B cell (primary cell): ENCODE measurements at regions not wholly inside any gene's neighbourhood (a gene's known extent, or its start where the extent isn't known, plus 50 kb on each side); places are given as distances from the start of the nearest gene placed in this dataset.

Experiments used
- EZH2 ChIP-seq: IDR thresholded peaks from 2 replicates; pipeline ENCODE4 v1.6.1; 2012; ENCODE audit warnings: borderline replicate concordance, low read depth, mild to moderate bottlenecking, moderate library complexity, low read length; ENCODE audit not compliant: insufficient read depth, poor library complexity, severe bottlenecking
- TF ChIP-seq, protein P1 (sequence below): fragments of 200-600 bp; IDR thresholded peaks from one replicate; pipeline ENCODE4 v1.8.0; 2022; ENCODE audit warnings: antibody characterized with exemption, mild to moderate bottlenecking

DNA sequence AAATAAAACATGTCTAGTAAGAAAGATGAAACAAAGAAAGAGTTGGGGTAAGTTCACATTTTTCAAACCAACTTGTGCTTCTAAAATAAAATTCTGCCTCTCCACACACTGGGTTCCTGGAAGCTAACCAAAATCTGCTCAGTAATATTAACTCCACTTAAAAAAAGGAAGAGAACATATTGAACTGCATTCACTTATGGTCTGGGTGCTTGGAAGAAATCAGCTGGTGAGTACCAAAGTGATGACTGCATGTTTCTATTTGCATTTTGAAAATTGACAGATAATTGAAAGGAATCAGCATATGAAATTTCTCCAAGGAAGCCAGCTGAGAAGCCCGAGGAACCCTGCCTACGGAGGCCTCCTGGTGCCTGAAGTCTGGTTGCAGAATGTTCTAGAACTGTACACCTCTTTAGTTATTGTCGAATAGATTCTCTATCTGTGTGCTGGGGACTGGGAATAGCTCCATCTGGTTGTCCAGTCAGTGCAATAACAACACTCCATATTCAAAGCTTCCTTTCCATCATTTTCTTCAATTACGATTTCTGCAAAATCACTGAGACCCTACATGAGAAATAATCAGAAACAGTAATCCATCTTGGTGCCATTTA is 836.1 kb downstream of the VRK1 start:
- TF ChIP-seq, protein P1, sequence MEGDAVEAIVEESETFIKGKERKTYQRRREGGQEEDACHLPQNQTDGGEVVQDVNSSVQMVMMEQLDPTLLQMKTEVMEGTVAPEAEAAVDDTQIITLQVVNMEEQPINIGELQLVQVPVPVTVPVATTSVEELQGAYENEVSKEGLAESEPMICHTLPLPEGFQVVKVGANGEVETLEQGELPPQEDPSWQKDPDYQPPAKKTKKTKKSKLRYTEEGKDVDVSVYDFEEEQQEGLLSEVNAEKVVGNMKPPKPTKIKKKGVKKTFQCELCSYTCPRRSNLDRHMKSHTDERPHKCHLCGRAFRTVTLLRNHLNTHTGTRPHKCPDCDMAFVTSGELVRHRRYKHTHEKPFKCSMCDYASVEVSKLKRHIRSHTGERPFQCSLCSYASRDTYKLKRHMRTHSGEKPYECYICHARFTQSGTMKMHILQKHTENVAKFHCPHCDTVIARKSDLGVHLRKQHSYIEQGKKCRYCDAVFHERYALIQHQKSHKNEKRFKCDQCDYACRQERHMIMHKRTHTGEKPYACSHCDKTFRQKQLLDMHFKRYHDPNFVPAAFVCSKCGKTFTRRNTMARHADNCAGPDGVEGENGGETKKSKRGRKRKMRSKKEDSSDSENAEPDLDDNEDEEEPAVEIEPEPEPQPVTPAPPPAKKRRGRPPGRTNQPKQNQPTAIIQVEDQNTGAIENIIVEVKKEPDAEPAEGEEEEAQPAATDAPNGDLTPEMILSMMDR, result no peak
- no peak for TF ChIP-seq EZH2
